NT2/D1 (cell line): ENCODE measurements at regions not wholly inside any gene's neighbourhood (a gene's known extent, or its start where the extent isn't known, plus 50 kb on each side); places are given as distances from the start of the nearest gene placed in this dataset.

Source experiments
- YY1 ChIP-seq: IDR thresholded peaks from 2 replicates; pipeline ENCODE4 v1.6.1; 2011; ENCODE audit not compliant: insufficient read length, insufficient read depth
- ZNF274 ChIP-seq: IDR thresholded peaks from 2 replicates; pipeline ENCODE4 v1.6.1; 2011; ENCODE audit warnings: mild to moderate bottlenecking, low read depth, low read length

DNA sequence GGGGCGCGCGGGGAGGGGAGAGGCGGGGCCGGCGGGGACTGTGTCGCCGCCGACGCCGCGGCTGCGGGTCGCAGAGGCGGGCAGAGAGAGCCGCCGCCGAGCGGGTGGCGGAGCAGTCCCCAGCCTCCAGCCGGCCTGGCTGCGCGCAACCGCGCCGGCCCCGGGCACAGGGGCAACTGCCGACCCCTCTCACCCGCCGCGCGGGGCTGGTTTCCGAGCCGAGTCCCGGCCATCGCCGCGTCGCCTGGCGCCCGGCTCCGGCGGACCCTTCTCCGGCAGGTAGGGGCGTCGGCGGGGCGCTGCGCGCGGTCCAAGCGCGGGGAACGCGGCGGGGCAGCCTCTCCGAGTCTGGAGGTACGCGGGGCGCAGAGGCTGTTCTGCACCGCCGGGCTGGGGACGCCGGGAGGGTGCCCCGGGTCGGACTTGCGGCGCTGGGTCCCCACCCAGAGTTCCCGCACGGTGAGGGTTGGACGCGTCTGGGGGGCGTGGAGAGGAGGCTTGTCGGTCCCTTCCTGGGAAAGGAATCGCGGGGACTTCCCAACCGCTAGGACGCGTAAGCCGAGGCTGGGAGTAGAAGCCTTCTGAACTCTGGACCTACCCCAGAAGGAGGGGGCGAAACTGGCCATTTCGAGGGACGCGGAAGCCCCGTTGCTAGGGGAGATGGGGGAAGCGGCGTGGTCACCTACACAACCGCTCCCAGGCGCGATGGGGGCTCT, 133.6 kb upstream of the MYO16 start:
- TF ChIP-seq ZNF274 (no peak), YY1 (no peak)
